ENCODE measurements at regions not wholly inside any gene's neighbourhood (a gene's known extent, or its start where the extent isn't known, plus 50 kb on each side); places are given as distances from the start of the nearest gene placed in this dataset.

DNA sequence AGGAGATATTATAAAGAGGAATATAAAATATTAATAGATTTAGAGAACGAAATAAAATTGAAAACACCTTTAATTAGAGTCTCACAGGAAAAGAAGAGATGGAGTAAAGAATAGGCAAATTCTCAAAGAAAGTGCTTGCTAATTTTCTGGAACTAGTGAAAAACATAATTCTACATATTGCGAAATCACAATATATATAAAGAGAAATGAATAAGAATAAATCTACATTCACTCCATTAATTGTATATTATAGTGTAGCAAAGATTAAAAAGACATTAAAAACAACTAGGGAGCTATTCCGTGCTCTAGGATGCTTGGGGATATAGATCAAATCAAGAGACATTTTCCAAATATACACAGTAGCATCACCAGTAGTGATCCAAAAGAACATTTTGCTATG is 685.2 kb upstream of the NCAM2 start:
- no peaks in the 10 kb centered on the region for H3K27me3 ChIP-seq
- H3K4me1 ChIP-seq, result no peaks in the 10 kb centered on the region
- no peaks in the 10 kb centered on the region for H3K9me3 ChIP-seq
- no peaks in the 10 kb centered on the region for H3K36me3 ChIP-seq
- DNase-seq (no peak), ATAC-seq (no peak)
- TF ChIP-seq, protein P1, sequence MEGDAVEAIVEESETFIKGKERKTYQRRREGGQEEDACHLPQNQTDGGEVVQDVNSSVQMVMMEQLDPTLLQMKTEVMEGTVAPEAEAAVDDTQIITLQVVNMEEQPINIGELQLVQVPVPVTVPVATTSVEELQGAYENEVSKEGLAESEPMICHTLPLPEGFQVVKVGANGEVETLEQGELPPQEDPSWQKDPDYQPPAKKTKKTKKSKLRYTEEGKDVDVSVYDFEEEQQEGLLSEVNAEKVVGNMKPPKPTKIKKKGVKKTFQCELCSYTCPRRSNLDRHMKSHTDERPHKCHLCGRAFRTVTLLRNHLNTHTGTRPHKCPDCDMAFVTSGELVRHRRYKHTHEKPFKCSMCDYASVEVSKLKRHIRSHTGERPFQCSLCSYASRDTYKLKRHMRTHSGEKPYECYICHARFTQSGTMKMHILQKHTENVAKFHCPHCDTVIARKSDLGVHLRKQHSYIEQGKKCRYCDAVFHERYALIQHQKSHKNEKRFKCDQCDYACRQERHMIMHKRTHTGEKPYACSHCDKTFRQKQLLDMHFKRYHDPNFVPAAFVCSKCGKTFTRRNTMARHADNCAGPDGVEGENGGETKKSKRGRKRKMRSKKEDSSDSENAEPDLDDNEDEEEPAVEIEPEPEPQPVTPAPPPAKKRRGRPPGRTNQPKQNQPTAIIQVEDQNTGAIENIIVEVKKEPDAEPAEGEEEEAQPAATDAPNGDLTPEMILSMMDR (IDR thresholded peaks at IDR 0.05), result no peak
- no peak overlapping the region for H3K27ac ChIP-seq
- no peak overlapping the region for H3K4me3 ChIP-seq
- intact Hi-C loops (cut with DNase I), result no loop called here

DNA sequence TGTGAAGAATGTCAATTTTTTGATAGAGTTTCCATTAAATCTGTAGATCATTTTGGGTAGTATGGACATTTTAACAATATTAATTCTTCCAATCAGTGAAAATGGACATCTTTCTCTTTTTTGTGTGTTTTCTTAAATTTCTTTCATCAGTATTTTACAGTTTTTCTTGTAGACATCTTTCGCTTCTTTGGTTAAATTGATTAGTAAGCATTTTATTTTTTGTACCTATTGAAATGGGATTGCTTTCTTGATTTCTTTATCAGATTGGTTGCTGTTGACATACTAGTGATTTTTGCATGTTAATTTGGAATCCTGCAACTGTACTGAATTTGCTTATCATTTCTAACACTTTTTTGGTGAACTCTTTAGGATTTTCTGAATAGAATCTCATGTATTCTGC is 683.2 kb upstream of the NCAM2 start:
- intact Hi-C loops (cut with DNase I), result no loop called here

DNA sequence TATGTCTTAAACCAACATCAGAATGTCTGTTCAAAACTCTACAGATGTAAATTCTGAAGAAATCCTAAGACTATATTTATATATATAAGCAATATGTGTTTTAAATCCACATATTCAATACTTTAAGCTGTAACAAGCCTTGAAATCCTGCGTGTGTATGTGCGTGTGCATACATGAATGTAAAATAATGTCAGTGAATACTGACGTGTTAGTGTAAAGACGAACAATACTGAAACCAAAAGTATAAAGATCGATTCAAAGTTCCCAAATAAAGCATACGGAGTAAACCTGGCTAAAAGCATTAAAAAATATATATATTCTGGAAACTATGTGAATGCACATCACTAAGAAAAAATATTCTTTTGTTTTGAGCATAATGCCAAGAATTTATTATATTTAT is 668.6 kb upstream of the NCAM2 start:
- DNase-seq (no peak), ATAC-seq (no peak)
- no peak overlapping the region for H3K27ac ChIP-seq
- H3K9me3 ChIP-seq, result no peaks in the 10 kb centered on the region
- no peaks in the 10 kb centered on the region for H3K4me1 ChIP-seq
- no peaks in the 10 kb centered on the region for H3K36me3 ChIP-seq
- TF ChIP-seq, protein P1 (IDR thresholded peaks at IDR 0.05), result no peak
- intact Hi-C loops (cut with DNase I), result no loop called here
- no peaks in the 10 kb centered on the region for H3K27me3 ChIP-seq
- no peak overlapping the region for H3K4me3 ChIP-seq

More for the DNA sequence above, 683.2 kb upstream of the NCAM2 start:
- DNase-seq (no peak), ATAC-seq (no peak)
- no peaks in the 10 kb centered on the region for H3K4me1 ChIP-seq
- H3K27ac ChIP-seq, result no peak overlapping the region
- TF ChIP-seq, protein P1 (IDR thresholded peaks at IDR 0.05), result no peak
- no peaks in the 10 kb centered on the region for H3K27me3 ChIP-seq
- H3K36me3 ChIP-seq, result no peaks in the 10 kb centered on the region
- H3K4me3 ChIP-seq, result no peak overlapping the region
- no peaks in the 10 kb centered on the region for H3K9me3 ChIP-seq

DNA sequence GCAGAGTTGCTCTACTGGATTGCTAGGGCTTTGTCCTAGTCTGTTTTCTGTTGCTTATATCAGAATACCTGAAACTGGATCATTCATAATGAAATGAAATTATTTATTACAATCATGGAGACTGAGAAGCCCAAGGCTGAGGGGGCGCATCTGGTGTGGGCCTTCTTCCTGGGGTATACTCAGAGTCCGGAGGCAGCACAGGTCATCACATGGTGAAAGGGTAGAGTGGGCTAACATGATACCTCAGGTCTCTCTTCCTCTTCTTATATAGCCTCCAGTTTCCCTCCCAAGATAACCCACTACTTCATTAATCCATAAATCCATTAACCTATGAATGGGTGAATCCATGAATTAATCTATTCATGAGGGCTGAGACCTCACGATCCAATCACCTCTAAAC is 667.6 kb upstream of the NCAM2 start:
- ATAC-seq, result no peak
- TF ChIP-seq, protein P1 (IDR thresholded peaks at IDR 0.05), result no peak
- Histone ChIP-seq H3K27me3 (no peaks in the 10 kb centered on the region), H3K4me3 (no peak overlapping the region), H3K36me3 (no peaks in the 10 kb centered on the region), H3K27ac (no peak overlapping the region), H3K9me3 (no peaks in the 10 kb centered on the region), H3K4me1 (no peaks in the 10 kb centered on the region)
- intact Hi-C loops (cut with DNase I), result no loop called here
- no peak for DNase-seq

GRCh38 chr21:20334585-20334984 is 663.6 kb upstream of the NCAM2 start:
- no peaks in the 10 kb centered on the region for H3K9me3 ChIP-seq
- H3K27me3 ChIP-seq, result no peaks in the 10 kb centered on the region
- no peak overlapping the region for H3K27ac ChIP-seq

DNA sequence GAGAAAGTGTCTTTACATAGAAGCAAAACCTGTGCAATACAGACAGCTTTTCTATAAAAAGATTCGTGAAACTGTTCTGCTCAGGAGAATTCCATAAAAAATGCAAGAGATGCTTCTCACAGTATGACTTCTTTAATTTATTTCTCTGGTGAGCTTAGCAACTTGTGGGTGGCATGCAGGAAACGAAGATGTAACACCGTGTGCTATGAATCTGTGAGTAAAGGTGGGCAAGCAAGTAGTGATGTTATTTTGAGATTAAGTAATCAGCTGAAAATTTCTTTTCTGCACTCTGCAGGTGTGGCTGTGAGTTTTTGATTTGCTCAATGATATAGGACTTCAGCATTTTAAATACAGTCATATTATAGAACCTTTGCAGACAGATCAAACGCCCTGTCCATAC is 656.8 kb upstream of the NCAM2 start:
- DNase-seq (no peak), ATAC-seq (no peak)
- TF ChIP-seq, protein P1 (IDR thresholded peaks at IDR 0.05), result no peak
- no peaks in the 10 kb centered on the region for H3K36me3 ChIP-seq
- no peaks in the 10 kb centered on the region for H3K9me3 ChIP-seq
- H3K27me3 ChIP-seq, result no peaks in the 10 kb centered on the region
- H3K27ac ChIP-seq, result no peak overlapping the region
- H3K4me3 ChIP-seq, result no peak overlapping the region
- H3K4me1 ChIP-seq, result no peaks in the 10 kb centered on the region
- intact Hi-C loops (cut with DNase I), result no loop called here

More at GRCh38 chr21:20334585-20334984, 663.6 kb upstream of the NCAM2 start:
- H3K4me3 ChIP-seq, result no peak overlapping the region
- H3K4me1 ChIP-seq, result no peaks in the 10 kb centered on the region
- no peaks in the 10 kb centered on the region for H3K36me3 ChIP-seq
- no peak for DNase-seq
- no peak for ATAC-seq
- TF ChIP-seq, protein P1 (IDR thresholded peaks at IDR 0.05), result no peak
- intact Hi-C loops (cut with DNase I), result no loop called here
